ENCODE measurements at regions not wholly inside any gene's neighbourhood (a gene's known extent, or its start where the extent isn't known, plus 50 kb on each side); places are given as distances from the start of the nearest gene placed in this dataset.

GRCh38 chr2:16006537-16007166 is 66.3 kb downstream of the MYCN start:
- no peak for DNase-seq

- no peak for DNase-seq
These were observed 65.6 kb downstream of the MYCN start for GRCh38 chr2:16005816-16006536.

DNA sequence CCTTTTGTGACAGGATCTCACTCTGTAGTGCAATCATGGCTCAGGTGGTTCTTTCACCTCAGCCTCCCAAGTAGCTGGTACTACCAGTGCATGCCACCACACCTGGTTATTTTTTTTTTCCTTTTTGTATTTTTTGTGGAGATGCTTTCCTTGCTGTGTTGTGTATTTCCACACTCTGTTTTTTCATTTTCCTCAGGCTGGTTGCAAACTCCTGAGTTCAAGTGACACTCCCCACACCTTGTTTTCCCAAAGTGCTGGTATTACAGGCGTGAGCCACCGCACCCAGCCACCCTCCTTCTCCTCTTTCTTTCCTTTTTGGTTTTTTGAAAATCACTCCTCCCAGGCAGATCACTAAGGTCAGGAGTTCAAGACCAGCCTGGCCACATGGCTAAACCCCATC is 65.0 kb downstream of the MYCN start:
- DNase-seq, result no peak

- DNase-seq, result no peak
These were observed 63.5 kb downstream of the MYCN start for GRCh38 chr2:16003809-16004208.

- no peak for DNase-seq
These were observed 62.8 kb downstream of the MYCN start for GRCh38 chr2:16003152-16003551.

DNA sequence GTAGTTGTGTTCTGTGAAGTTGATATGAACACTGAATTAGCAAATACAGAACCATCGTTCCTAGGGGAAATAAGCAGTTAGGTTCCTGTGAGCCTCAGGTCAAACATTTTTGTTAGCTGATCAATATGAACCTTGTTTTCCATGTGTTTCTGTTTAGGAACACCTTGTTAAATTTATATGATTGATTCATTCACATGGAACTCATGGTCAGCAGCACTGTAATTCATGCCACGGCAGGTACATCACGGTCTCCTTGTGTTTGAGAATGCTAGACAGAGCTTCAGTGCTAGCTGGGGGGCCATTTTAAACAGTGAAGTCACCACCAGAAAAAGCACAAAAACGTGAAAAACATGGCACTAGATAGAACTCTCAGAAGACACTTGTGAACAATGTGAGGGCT is 62.2 kb downstream of the MYCN start:
- no peak for DNase-seq

DNA sequence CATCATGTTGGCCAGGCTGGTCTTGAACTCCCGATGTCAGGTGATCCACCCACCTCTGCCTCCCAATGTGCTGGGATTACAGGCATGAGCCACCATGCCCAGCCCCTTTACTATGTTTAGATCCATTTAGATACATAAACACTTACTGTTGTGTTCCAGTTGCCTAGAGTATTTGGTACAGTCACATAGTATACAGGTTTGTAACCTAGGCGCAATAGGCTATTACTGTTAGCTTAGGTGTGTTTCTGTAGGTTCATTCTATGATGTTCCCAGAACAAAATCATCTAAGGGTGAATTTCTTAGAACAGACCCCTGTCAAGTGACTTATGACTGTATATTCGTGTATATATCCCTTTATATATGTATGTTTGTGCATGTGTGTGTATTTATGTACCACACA is 61.8 kb downstream of the MYCN start:
- no peak for DNase-seq

- no peak for DNase-seq
These were observed 60.3 kb downstream of the MYCN start for GRCh38 chr2:16000642-16001041.

DNA sequence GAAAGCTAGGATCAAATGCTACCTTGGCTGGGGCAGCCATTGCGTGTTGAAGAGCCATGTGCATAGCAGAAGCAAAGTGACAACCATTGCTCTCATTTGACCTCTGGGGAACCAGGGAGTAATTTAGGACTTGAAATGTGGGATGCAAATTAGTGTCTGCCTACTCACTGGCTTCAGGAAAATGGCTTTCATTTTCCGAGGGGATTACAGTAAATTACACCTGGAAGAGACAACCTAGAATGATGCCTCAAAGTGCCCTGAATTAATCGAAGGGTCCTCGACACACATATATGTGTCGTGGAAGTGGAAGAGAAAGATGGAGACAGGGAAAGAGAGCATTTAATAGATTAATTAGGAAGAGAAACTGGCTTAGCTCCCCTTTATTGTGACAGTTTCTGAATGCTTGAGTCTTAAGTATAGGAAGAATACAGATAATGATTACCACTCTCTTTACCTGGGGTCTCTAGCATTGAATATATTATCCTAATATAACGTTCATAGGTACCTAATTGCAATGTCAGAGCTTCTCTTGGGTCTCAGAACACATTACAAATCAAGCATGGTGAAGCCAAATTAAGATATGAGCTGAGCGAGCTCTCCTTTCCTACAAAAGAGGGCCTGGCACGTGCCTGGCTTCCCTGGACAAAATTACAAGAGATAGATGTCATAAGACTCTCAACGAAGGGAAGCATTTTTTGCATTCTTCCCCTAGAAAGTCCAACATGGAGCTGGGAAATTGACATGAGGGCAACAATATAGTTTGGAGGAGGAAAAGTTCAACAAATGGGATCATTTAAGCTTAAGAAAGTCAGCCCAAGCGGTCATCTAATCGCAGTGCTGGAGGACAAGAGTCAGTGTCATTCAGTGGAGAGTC is 59.5 kb downstream of the MYCN start:
- no peak for DNase-seq

DNA sequence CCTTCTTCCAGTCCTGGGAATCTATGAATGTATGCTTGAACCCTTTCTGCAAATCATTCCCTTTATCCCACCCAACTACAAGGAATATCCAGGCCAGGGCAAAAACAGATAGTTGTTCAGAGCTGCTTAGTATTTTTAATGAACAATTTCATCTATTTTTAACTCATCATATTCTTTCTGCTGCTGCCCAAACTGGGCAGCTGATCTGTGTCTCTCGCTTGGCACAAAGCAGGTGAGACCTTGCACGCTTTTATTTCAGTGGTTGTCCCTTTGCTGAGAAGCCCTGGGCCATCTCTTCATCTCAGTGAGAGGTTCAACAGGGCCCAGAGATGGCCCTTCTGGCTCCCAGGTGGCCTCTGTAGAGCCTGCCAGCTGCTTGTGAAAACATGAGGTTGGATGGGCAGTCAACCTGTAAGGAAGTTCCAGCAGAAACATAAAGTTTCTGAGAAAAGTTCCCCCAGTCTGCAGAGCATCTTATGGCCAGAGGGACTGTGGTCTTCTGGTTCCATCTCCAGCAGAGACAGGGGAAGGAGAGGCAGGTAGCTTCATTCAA is 57.5 kb downstream of the MYCN start:
- no peak for DNase-seq

DNA sequence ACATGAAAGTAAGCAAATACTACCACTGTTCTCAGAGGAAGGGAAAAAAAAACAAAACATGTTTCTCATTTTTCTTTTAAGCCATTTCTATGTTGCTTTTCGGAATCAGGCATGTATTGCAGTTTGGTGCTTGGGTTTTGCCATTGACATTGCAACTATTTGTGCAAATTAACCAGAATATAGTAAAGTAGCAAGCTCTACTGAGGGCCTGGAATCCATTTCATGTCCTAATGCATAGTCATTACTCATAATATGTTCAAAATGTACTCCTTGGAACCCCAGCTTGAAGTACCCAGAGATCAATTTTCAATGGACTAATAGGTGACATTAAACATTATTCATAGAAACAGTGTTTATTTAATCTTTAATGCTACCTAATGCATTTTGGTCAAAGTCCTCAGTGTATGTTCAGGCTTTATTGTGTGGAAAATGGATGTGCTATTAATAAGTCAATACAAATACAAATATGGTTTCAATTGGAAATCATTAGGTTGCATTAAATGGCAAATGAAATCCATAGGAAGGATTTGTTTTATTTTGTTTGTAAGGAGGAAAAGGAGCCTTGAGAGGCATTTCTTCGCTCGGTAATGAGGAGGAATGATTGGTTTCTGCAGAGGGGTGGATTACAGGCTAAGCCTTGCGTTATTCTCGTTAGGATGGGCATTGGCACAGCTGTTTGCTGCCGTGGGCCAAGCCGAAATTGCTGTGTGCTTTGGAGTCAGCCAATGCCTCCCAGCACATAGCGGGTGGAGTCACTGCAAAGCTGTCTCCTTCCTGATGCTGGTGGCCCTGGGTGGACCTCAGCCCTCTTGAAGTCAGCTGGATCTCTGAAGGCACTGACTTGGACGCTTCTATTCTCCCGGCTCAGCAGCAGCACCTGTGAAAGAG is 56.4 kb downstream of the MYCN start:
- no peak for DNase-seq
